Neuronal stem cell (in vitro differentiated cells): ENCODE measurements at regions not wholly inside any gene's neighbourhood (a gene's known extent, or its start where the extent isn't known, plus 50 kb on each side); places are given as distances from the start of the nearest gene placed in this dataset.
"Not testable (repeated sequence)": the region's sequence is repeated elsewhere in the genome, so short reads cannot be mapped to it uniquely, and the experiment has no call there.

ENCODE experiments used
- DNase-seq: peaks from one replicate; pipeline ENCODE4 v3.0.0-alpha.2; 2013; ENCODE audit warnings: low spot score
- H2AFZ ChIP-seq: one replicate; pipeline ENCODE4 v1.6.1; 2013; ENCODE audit warnings: mild to moderate bottlenecking, low read length, inconsistent platforms
- H2AK5ac ChIP-seq: 2 replicates; pipeline ENCODE4 v1.6.1; 2013; ENCODE audit warnings: low read depth, mild to moderate bottlenecking, inconsistent platforms, low read length, moderate library complexity, mixed read lengths
- H2BK120ac ChIP-seq: 2 replicates; pipeline ENCODE4 v1.6.1; 2013; ENCODE audit warnings: low read depth, mild to moderate bottlenecking, inconsistent platforms, low read length, moderate library complexity, mixed read lengths
- H2BK12ac ChIP-seq: one replicate; pipeline ENCODE4 v1.6.1; 2013; ENCODE audit warnings: low read length, inconsistent platforms
- H2BK15ac ChIP-seq: 2 replicates; pipeline ENCODE4 v1.6.1; 2013; ENCODE audit warnings: mild to moderate bottlenecking, low read length, inconsistent platforms, mixed read lengths
- H2BK5ac ChIP-seq: one replicate; pipeline ENCODE4 v1.6.1; 2013; ENCODE audit warnings: inconsistent platforms, mild to moderate bottlenecking, low read length, moderate library complexity
- H3K14ac ChIP-seq: one replicate; pipeline ENCODE4 v1.6.1; 2013; ENCODE audit warnings: low read length, inconsistent platforms
- H3K18ac ChIP-seq: 2 replicates; pipeline ENCODE4 v1.6.1; 2013; ENCODE audit warnings: low read length, inconsistent platforms
- H3K23ac ChIP-seq: 2 replicates; pipeline ENCODE4 v1.6.1; 2013; ENCODE audit warnings: low read depth, mild to moderate bottlenecking, mixed read lengths, low read length, inconsistent platforms; ENCODE audit not compliant: poor library complexity
- H3K27ac ChIP-seq: replicated peaks from 3 replicates; pipeline ENCODE4 v1.5.1; 2013; ENCODE audit warnings: low read length, inconsistent platforms
- H3K27me3 ChIP-seq, 3 experiments: 2 replicates each; pipeline ENCODE4 v1.6.1; 2013; ENCODE audit warnings: low read length in 3 of 3, mild to moderate bottlenecking in 2 of 3, inconsistent platforms in 1 of 3, low read depth in 1 of 3, mixed read lengths in 1 of 3, moderate library complexity in 1 of 3; ENCODE audit not compliant: control insufficient read depth in 3 of 3, insufficient read depth in 3 of 3
- H3K36me3 ChIP-seq, 2 donors: replicated peaks in 1 of 2; 2 replicates each; pipeline ENCODE4 v1.6.1; 2013; ENCODE audit warnings: low read length in 2 of 2; ENCODE audit not compliant: control insufficient read depth in 2 of 2, insufficient read depth in 2 of 2
- H3K4ac ChIP-seq: 2 replicates; pipeline ENCODE4 v1.6.1; 2013; ENCODE audit warnings: inconsistent platforms, mild to moderate bottlenecking, low read length, moderate library complexity
- H3K4me1 ChIP-seq, 2 donors: 1 replicate in 1 of 2; 2 replicates in 1 of 2; pipeline ENCODE4 v1.6.1; 2013; ENCODE audit warnings: low read length in 2 of 2, low read depth in 1 of 2; ENCODE audit not compliant: control insufficient read depth in 2 of 2, insufficient read depth in 1 of 2
- H3K4me2 ChIP-seq: one replicate; pipeline ENCODE4 v1.6.1; 2013; ENCODE audit warnings: mild to moderate bottlenecking, low read length, inconsistent platforms; ENCODE audit not compliant: insufficient read depth, poor library complexity, severe bottlenecking
- H3K4me3 ChIP-seq, 2 donors: 2 replicates each; pipeline ENCODE4 v1.5.1; 2013; ENCODE audit warnings: low read length in 2 of 2, mild to moderate bottlenecking in 2 of 2, inconsistent platforms in 1 of 2, moderate library complexity in 1 of 2
- H3K79me1 ChIP-seq: one replicate; pipeline ENCODE4 v1.6.1; 2013; ENCODE audit warnings: low read depth, mild to moderate bottlenecking, inconsistent platforms, low read length, moderate library complexity
- H3K9ac ChIP-seq: one replicate; pipeline ENCODE4 v1.6.1; 2013; ENCODE audit warnings: mild to moderate bottlenecking, low read depth, low read length, inconsistent platforms; ENCODE audit not compliant: poor library complexity
- H3K9me3 ChIP-seq, 2 donors: replicated peaks in 1 of 2; 2 replicates each; pipeline versions ENCODE3 to v1.6.1; 2013; ENCODE audit warnings: low read length in 2 of 2, mild to moderate bottlenecking in 2 of 2, inconsistent platforms in 1 of 2, low read depth in 1 of 2, mixed read lengths in 1 of 2, moderate library complexity in 1 of 2; ENCODE audit not compliant: control insufficient read depth in 2 of 2, insufficient read depth in 1 of 2
- H4K8ac ChIP-seq: one replicate; pipeline ENCODE4 v1.6.1; 2013; ENCODE audit warnings: low read depth, mild to moderate bottlenecking, inconsistent platforms, low read length, moderate library complexity
- H4K91ac ChIP-seq: one replicate; pipeline ENCODE4 v1.6.1; 2013; ENCODE audit warnings: low read length, low read depth, mild to moderate bottlenecking, inconsistent platforms; ENCODE audit not compliant: poor library complexity
- WGBS, 2 donors: extraction: QIAGEN DNeasy Blood & Tissue Kit; methylation state at CpG; one replicate each; pipeline ENCODE4 v1.1.7; 2013; ENCODE audit warnings: missing lambda C conversion rate in 2 of 2, mixed read lengths in 1 of 2; ENCODE audit not compliant: insufficient read length in 2 of 2, insufficient replicate concordance in 1 of 2; ENCODE audit errors: extremely low coverage in 2 of 2; 5-methylcytosine and 5-hydroxymethylcytosine counted together

GRCh38 chr5:82720213-82721086, 356.7 kb downstream of the TMEM167A start:
- Histone ChIP-seq H3K4me3 (no peak overlapping the region), H3K4ac (no peak overlapping the region), H2BK5ac (no peak overlapping the region), H3K9me3 (no peaks in the 10 kb centered on the region), H3K4me2 (no peak overlapping the region), H3K27ac (no peak overlapping the region), H2BK15ac (no peak overlapping the region), H3K9ac (no peak overlapping the region), H3K23ac (no peak overlapping the region), H2BK120ac (no peak overlapping the region), H3K36me3 (no peaks in the 10 kb centered on the region), H3K14ac (no peak overlapping the region), H4K91ac (no peak overlapping the region), H3K18ac (no peak overlapping the region), H3K4me1 (peaks cover 3 to 18% of the 10 kb centered on the region in 2 donors), H3K79me1 (no peaks in the 10 kb centered on the region), H2BK12ac (no peak overlapping the region), H3K27me3 (no peaks in the 10 kb centered on the region), H2AK5ac (no peak overlapping the region), H2AFZ (peak overlapping the region; percentile 64), H4K8ac (no peak overlapping the region)
- DNase-seq: no peak
- WGBS, 2 donors: no CpG with 5 or more reads among the region's 6 CpGs

- H2AFZ ChIP-seq: no peak overlapping the region
- H3K9me3 ChIP-seq: no peaks in the 10 kb centered on the region
- no peak overlapping the region for H3K18ac ChIP-seq
- no peak overlapping the region for H3K23ac ChIP-seq
- no peaks in the 10 kb centered on the region for H3K79me1 ChIP-seq
- H3K4ac ChIP-seq: no peak overlapping the region
- H3K27me3 ChIP-seq: no peaks in the 10 kb centered on the region
- H2BK120ac ChIP-seq: no peak overlapping the region
- H3K27ac ChIP-seq: no peak overlapping the region
- no peak overlapping the region for H4K8ac ChIP-seq
- H2BK5ac ChIP-seq: no peak overlapping the region
- no peak for DNase-seq
- no peak overlapping the region for H2BK12ac ChIP-seq
- H4K91ac ChIP-seq: no peak overlapping the region
- H3K36me3 ChIP-seq: no peaks in the 10 kb centered on the region
- no CpG with 5 or more reads among the region's 1 CpG for whole genome bisulfite sequencing, 2 donors
- H3K4me3 ChIP-seq: no peak overlapping the region
- no peak overlapping the region for H2AK5ac ChIP-seq
- H2BK15ac ChIP-seq: no peak overlapping the region
- no peak overlapping the region for H3K4me2 ChIP-seq
- H3K14ac ChIP-seq: no peak overlapping the region
- H3K4me1 ChIP-seq: peaks cover 3 to 18% of the 10 kb centered on the region in 2 donors
- no peak overlapping the region for H3K9ac ChIP-seq
These were observed 357.8 kb downstream of the TMEM167A start for GRCh38 chr5:82719368-82719767.

DNA sequence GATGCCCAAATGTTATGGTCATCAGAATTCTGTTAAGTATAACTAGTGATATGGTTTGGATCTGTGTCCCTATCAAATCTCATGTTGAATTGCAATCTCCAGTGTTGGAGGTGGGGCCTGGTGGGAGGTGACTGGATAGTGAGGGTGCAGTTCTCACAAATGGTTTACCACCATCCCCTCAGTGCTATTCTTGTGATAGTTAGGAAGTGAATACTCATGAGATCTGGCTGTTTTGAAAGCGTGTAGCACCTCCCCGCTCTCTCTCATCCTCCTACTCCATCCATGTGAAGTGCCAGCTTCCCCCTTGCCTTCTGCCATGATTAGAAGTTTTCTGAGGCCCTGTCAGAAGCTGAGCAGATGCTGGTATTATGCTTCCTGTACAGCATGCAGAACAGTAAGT, 359.5 kb downstream of the TMEM167A start:
- Histone ChIP-seq H3K9me3 (no peaks in the 10 kb centered on the region), H3K9ac (no peak overlapping the region), H3K4me2 (no peak overlapping the region), H2BK120ac (no peak overlapping the region), H2BK15ac (no peak overlapping the region), H3K18ac (no peak overlapping the region), H3K27ac (no peak overlapping the region), H2BK12ac (no peak overlapping the region), H3K36me3 (no peaks in the 10 kb centered on the region), H2BK5ac (no peak overlapping the region), H3K27me3 (no peaks in the 10 kb centered on the region), H3K4me3 (no peak overlapping the region), H2AFZ (no peak overlapping the region), H4K8ac (no peak overlapping the region), H3K4ac (no peak overlapping the region), H3K14ac (no peak overlapping the region), H3K79me1 (no peaks in the 10 kb centered on the region), H3K4me1 (peaks cover 3 to 18% of the 10 kb centered on the region in 2 donors), H3K23ac (no peak overlapping the region), H2AK5ac (no peak overlapping the region), H4K91ac (no peak overlapping the region)
- no peak for DNase-seq
- WGBS, 2 donors: no CpG with 5 or more reads among the region's 2 CpGs

DNA sequence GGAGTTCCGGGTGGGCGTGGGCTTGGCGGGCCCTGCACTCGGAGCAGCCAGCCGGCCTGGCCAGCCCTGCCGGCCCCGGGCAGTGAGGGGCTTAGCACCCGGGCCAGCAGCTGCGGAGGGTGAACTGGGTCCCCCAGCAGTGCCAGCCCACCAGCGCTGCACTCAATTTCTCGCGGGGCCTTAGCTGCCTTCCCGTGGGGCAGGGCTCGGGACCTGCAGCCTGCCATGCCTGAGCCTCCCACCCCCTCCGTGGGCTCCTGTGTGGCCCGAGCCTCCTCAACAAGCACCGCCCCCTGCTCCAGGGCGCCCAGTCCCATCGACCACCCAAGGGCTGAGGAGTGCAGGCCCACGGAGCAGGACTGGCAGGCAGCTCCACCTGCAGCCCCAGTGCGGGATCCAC, 362.5 kb downstream of the TMEM167A start:
- WGBS, 2 donors: no CpG with 5 or more reads among the region's 21 CpGs
- not testable (repeated sequence) for H4K8ac ChIP-seq, H2AFZ ChIP-seq, H3K4ac ChIP-seq, H3K4me1 ChIP-seq, H2BK12ac ChIP-seq, H3K14ac ChIP-seq, H3K4me2 ChIP-seq, H2BK120ac ChIP-seq, DNase-seq, H3K18ac ChIP-seq, H3K36me3 ChIP-seq, H3K9ac ChIP-seq, H3K79me1 ChIP-seq, H3K4me3 ChIP-seq, H3K27me3 ChIP-seq, H3K27ac ChIP-seq, H2BK15ac ChIP-seq, H4K91ac ChIP-seq, H2AK5ac ChIP-seq, H3K9me3 ChIP-seq, H3K23ac ChIP-seq, H2BK5ac ChIP-seq
